Ectodermal cell (in vitro differentiated cells): ENCODE measurements at regions not wholly inside any gene's neighbourhood (a gene's known extent, or its start where the extent isn't known, plus 50 kb on each side); places are given as distances from the start of the nearest gene placed in this dataset.

Source experiments
- H3K27ac ChIP-seq: 2 replicates; pipeline ENCODE4 v1.7.0; 2013; ENCODE audit warnings: mild to moderate bottlenecking, low read depth, low read length; ENCODE audit not compliant: insufficient read depth, poor library complexity, severe bottlenecking
- H3K27me3 ChIP-seq: 2 replicates; pipeline ENCODE4 v1.7.0; 2013; ENCODE audit warnings: mild to moderate bottlenecking, low read length; ENCODE audit not compliant: insufficient read depth, control insufficient read depth, poor library complexity, severe bottlenecking
- H3K36me3 ChIP-seq: one replicate; pipeline ENCODE4 v1.7.0; 2013; ENCODE audit warnings: low read length; ENCODE audit not compliant: control insufficient read depth, insufficient read depth
- H3K4me1 ChIP-seq: one replicate; pipeline ENCODE4 v1.7.0; 2013; ENCODE audit warnings: low read length; ENCODE audit not compliant: control insufficient read depth, insufficient read depth
- H3K4me3 ChIP-seq: 2 replicates; pipeline ENCODE4 v1.7.0; 2013; ENCODE audit warnings: low read depth, low read length, control low read depth; ENCODE audit not compliant: insufficient read depth
- H3K9me3 ChIP-seq: 2 replicates; pipeline ENCODE4 v1.7.0; 2013; ENCODE audit warnings: mild to moderate bottlenecking, low read length, moderate library complexity; ENCODE audit not compliant: control insufficient read depth
- WGBS, 2 experiments: methylation state at CpG; one replicate each; pipeline ENCODE4 v1.1.7; 2013; ENCODE audit warnings: missing lambda C conversion rate in 2 of 2; 5-methylcytosine and 5-hydroxymethylcytosine counted together

DNA sequence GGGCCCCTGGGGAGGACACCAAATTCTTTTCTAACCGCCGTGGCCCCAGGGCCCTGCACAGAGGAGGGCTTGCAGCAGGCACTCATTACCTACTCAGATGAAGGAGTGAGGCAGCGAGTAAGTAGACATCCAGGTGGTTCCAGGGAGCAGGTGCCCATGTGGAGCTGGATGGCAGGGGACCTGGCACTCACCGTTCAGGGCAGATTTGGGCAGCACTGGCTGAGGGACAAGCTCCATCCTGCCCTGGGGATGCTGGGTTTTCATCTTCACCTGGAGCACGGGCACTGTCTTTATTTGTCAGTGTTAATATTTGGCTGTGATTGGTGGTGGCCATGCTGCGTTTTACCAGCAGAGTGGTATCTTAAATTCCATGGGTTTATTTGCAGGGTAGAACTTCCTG, 1182.7 kb downstream of the BRD1 start:
- no peak overlapping the region for H3K4me3 ChIP-seq
- H3K27me3 ChIP-seq: no peaks in the 10 kb centered on the region
- H3K9me3 ChIP-seq: no peaks in the 10 kb centered on the region
- H3K4me1 ChIP-seq: peaks cover 9% of the 10 kb centered on the region
- H3K27ac ChIP-seq: no peak overlapping the region
- H3K36me3 ChIP-seq: no peaks in the 10 kb centered on the region
- 81 to 84% methylated on average over 6 of the region's 6 CpGs for WGBS, 2 experiments

DNA sequence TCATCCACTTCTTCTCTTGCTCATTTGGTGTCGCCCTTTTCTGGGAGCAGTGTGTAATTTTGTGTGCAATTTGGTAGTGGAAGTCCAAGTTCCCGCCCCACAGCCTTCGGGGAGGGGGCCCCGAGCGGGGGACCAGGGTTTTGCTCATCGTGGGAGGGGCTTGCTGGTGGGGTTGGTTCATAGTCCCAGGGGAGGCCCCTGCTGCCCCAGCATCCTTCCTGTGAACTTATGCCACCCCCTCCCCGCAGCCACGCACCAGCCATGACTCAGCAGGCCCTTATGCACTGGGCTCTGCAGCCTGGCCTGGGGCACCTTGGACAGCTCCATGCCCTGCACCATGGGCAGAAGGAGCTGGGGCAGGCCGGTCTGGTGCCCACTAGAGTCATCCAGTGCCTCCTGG, 1183.6 kb downstream of the BRD1 start:
- Histone ChIP-seq H3K4me3 (no peak overlapping the region), H3K36me3 (no peaks in the 10 kb centered on the region), H3K9me3 (no peaks in the 10 kb centered on the region), H3K27me3 (no peaks in the 10 kb centered on the region), H3K27ac (no peak overlapping the region), H3K4me1 (peaks cover 9% of the 10 kb centered on the region)
- WGBS, 2 experiments: 94 to 96% methylated on average over 8 to 9 of the region's 9 CpGs

DNA sequence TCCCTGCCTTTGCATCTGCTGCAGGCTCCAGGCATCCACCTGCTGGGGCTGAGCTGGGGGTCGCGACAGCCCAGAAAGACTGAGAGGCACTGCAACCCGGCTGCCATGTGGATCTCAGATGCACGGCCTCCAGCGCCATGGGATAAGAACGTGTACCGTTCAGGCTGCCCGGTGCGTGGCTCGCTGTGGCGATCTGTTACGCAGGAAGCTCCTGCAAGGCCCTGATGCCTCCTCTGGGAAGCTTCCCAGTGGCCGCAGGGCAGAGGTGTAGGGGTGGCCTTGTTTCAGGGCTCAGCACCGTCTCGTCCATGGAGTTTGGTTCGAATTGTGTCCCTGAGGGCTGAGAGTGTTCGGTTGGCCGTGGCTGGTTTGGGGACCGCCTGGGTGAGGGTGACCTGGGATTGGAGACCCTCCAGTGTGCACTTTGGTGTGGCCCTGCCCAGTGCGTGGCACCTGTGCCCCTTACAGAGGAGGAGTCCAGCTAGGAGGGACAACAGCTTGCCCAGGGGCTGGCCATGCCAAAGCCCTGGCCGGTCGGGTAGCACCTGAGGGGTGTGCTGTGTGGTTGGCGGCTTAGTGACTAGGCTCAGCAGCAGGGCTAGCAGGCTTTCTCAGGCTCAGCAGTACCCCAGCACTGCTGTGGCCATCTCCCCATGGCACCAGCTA, 1184.5 kb downstream of the BRD1 start:
- no peaks in the 10 kb centered on the region for H3K36me3 ChIP-seq
- WGBS, 2 experiments: 95% methylated on average over 23 of the region's 23 CpGs
- no peak overlapping the region for H3K27ac ChIP-seq
- H3K9me3 ChIP-seq: no peaks in the 10 kb centered on the region
- no peak overlapping the region for H3K4me3 ChIP-seq
- H3K27me3 ChIP-seq: no peaks in the 10 kb centered on the region
- H3K4me1 ChIP-seq: peaks cover 9% of the 10 kb centered on the region

DNA sequence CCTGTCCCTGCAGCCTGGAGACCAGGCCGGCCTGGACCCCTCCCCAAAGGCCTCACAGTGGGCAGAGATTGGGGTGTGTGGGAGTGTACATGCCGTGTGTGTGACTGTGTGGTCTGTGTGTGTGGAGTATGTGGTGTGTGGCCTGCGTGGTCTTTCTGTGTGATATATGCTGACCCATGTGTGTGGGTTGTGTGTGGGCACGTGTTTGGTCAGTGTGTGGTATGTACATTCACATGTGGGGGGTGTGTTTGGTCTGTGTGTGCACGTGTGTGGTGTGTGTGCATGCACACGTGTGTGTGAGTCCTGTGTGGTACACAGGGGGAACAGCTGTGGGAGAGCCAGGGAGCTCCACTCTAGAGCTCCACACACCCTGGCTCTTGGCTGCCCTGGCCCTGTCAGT, 1185.1 kb downstream of the BRD1 start:
- H3K9me3 ChIP-seq: no peaks in the 10 kb centered on the region
- H3K27ac ChIP-seq: no peak overlapping the region
- H3K36me3 ChIP-seq: no peaks in the 10 kb centered on the region
- 95% methylated on average over 6 of the region's 6 CpGs for WGBS, 2 experiments
- H3K27me3 ChIP-seq: no peaks in the 10 kb centered on the region
- peaks cover 9% of the 10 kb centered on the region for H3K4me1 ChIP-seq
- H3K4me3 ChIP-seq: no peak overlapping the region

DNA sequence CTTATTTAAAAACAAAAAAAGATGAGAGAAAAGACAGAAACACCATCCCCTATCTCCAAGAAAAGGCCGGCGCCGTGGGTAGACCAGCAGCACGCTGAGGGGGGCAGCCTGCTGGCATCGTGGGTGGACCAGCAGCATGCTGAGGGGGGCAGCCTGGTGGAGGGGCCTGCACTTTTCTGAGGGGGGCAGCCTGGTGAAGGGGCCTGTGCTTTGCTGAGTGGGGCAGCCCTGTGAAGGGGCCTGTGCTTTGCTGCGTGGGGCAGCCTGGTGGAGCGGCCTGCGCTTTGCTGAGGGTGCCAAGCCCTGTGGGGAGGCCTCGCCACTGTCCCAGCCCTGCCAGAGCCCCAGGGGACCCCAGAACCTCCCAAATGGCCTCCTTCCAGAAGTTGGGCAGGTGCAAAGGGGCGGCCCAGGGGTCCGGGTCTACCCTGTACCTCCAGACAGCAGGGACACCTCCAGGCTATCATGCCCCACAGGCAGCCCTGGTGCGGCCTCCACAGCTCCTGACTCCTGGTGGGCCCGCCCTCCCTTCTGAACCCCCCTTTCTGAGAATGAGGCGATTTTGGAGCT, 1185.7 kb downstream of the BRD1 start:
- WGBS, 2 experiments: 93 to 95% methylated on average over 14 of the region's 14 CpGs
- H3K9me3 ChIP-seq: no peaks in the 10 kb centered on the region

DNA sequence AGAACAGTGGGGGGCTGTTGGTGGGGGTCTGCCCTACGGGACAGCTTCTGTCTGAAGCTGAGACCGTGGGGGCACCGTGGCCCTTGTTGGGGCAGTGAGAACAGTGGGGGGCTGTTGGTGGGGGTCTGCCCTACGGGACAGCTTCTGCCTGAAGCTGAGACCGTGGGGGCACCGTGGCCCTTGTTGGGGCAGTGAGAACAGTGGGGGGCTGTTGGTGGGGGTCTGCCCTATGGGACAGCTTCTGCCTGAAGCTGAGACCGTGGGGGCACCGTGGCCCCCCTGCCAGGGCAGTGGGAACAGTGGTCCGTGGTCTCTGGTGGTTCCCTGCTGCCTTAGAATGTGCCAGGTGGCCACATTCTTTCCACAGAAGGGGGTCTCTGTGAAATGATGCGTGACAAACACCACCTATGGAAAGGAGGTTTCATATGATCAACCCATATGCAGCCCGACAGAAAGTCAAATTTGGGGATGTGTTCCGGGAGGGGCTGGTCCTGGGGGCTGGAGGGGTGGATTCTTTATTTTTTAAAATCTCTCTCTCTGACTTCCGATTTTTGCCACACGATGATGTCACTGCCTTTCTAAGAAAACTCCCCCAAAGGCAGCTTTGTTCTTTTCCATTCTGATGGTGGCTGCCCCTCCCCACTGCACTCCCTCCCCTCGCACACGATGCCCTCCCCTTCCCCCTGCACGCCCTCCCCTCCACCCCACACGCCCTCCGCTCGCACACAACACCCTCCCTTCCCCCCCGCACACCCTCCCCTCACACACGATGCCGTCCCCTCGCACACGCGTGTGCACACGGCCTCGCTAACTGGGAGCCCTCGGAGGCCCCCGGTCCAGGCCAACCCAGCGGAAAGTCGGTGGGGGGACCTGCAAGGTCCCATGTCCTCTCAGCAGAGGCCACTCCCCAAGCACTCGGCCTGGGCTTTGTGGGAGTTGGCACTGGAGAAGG, 1186.5 kb downstream of the BRD1 start:
- no peaks in the 10 kb centered on the region for H3K9me3 ChIP-seq
- WGBS, 2 experiments: 81 to 87% methylated on average over 24 to 27 of the region's 33 CpGs

More for the DNA sequence above, 1185.7 kb downstream of the BRD1 start:
- H3K4me3 ChIP-seq: no peak overlapping the region
- H3K4me1 ChIP-seq: peaks cover 9% of the 10 kb centered on the region
- no peaks in the 10 kb centered on the region for H3K27me3 ChIP-seq
- H3K27ac ChIP-seq: no peak overlapping the region
- no peaks in the 10 kb centered on the region for H3K36me3 ChIP-seq

DNA sequence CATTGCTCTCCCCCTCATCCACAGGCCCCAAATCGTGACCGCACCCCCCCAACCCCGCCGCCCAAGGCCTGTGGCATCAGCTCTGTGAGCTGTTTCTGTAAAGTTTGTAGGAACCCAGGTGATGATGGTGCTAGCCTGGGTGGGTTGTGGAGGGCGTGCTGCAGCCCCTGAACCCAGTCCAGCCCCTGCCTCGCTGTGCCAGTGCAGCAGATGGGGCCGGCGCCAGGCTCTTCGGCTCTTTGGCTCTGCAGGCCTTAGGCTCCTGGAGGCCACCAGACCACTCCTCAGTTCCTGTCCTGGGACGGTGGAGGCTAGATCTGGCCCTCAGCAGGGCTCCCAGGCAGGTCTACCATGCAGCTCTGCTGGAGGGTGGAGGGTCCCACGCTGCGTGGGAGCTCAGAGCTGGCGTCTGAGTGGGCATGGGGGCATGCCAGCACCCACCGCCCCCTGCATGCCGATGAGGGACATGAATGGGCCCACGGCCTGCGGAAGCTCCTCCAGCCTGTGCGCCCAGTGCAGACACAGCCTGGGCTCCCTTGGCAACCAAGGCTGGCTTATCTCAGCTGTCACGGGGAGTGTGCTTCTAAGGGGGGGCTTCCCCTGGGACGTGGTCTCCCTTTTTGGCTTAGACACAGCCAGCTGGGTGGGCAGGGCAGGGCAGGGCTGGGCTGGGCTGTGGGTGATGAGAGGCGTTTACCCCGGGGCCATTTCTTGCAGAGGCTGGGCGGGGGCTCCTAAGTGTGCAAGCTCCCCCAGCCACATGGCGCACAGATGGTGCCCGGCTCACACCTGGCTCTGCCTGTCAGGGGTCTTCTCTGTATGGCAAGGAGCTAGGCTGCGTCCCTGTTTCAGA, 1187.6 kb downstream of the BRD1 start:
- H3K9me3 ChIP-seq: no peaks in the 10 kb centered on the region
- H3K4me3 ChIP-seq: no peak overlapping the region
- H3K27me3 ChIP-seq: no peaks in the 10 kb centered on the region
- no peaks in the 10 kb centered on the region for H3K36me3 ChIP-seq
- H3K4me1 ChIP-seq: peaks cover 13% of the 10 kb centered on the region
- 92 to 94% methylated on average over 26 of the region's 26 CpGs for WGBS, 2 experiments
- H3K27ac ChIP-seq: no peak overlapping the region

More for the DNA sequence above, 1186.5 kb downstream of the BRD1 start:
- Histone ChIP-seq H3K4me1 (peaks cover 9% of the 10 kb centered on the region), H3K4me3 (no peak overlapping the region), H3K27ac (no peak overlapping the region), H3K36me3 (no peaks in the 10 kb centered on the region), H3K27me3 (no peaks in the 10 kb centered on the region)

DNA sequence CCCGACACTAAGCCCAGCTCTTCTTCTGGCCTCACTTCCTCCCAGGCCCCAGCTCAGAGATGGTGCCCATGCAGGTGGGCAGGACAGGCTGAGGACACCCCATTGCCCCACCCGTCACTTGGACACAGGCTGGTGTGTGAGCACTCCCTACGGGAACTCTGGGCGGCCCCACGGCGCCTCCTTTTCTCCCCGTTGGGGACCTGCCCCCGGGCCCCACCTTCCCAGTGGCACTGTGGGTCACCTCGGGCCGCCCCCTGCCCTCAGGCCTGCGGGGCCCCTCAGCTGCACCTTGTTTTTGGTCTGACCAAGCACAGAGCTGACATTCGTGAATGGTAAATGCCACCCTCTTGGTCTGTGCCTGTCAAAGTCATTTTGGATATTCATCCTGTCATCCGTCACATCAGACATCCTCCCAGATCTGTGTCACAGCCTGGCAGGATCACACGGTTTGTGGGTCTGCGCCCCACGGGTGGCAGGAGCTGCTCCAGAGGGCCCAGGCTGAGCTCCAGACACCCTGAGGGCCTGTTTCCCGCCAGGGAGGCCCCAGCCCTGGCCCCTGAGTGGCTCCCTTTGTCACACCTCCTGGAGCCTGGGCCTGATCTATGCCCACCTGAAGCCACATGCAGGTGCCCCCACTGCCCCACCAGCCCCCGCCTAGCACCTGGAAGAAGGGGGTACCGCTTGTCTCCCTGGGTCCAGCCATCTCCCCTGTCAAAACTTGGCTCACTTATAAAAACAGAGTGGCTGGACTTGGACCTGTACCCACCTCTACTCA, 1188.5 kb downstream of the BRD1 start:
- Histone ChIP-seq H3K9me3 (no peaks in the 10 kb centered on the region), H3K36me3 (no peaks in the 10 kb centered on the region), H3K27me3 (no peaks in the 10 kb centered on the region), H3K27ac (no peak overlapping the region), H3K4me1 (peaks cover 13% of the 10 kb centered on the region), H3K4me3 (no peak overlapping the region)
- 93% methylated on average over 19 of the region's 19 CpGs for WGBS, 2 experiments

DNA sequence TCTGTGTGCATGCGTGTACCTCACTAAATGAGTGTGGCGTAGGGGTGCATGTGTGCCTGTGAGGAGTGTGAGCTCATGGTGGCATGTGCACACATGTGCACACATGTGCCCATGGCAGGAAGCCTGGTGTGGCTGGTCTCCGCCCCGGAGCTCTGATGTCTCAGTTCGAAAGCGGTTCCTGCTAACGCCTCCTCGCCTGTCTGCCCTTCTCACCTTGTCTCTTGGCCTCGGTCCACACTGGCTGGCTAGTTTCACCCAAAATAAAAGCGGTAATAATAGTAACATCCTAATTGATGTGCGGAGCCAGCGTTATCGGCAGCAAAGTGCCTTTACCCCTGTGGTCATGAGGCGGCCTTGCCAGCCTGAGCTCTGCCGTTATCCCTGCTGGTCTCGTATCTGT, 1190.4 kb downstream of the BRD1 start:
- no peak overlapping the region for H3K27ac ChIP-seq
- H3K27me3 ChIP-seq: no peaks in the 10 kb centered on the region
- WGBS, 2 experiments: 95% methylated on average over 16 of the region's 16 CpGs
- peaks cover 18% of the 10 kb centered on the region for H3K4me1 ChIP-seq
- H3K4me3 ChIP-seq: no peak overlapping the region
- H3K36me3 ChIP-seq: no peaks in the 10 kb centered on the region
- H3K9me3 ChIP-seq: no peaks in the 10 kb centered on the region
